ENCODE measurements at regions not wholly inside any gene's neighbourhood (a gene's known extent, or its start where the extent isn't known, plus 50 kb on each side); places are given as distances from the start of the nearest gene placed in this dataset.
"Not testable (repeated sequence)": the region's sequence is repeated elsewhere in the genome, so short reads cannot be mapped to it uniquely, and the experiment has no call there.

DNA sequence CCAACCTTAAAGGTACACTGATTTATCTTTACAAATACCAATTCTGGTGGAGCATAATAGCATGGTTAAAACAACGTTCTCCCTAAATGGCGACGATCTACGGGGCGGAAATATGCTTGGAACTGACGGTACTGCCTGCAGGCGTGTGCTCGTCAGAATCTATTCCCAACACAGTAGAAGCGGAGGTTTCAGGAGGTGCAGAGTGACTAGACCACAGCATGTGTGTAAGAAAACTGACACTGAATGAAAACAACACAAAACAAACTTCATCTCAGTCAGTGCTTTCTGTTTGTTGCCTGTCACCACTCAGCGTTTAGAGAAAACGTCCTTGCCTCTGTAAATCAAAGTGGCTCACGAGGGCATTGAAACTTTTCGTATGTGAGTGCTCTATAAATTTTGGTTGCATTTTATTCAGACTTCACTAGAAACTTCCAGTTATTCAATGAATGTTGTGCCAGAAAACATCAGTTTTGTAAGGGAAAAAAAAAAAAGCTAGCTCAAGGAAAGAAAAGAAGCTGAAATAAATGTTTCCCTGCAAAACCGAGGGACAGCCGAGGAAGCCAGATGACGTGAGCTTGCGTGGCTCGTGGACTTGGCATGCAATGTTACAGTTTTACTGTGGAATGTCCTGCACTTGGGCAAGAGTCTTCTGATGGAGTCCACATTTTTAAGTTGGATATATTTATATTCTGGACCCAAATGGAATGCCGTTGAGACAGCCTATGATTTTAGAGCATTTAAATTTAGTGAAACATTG lies 210.4 kb downstream of the LAT start:
- not testable (repeated sequence) for DNase-seq

DNA sequence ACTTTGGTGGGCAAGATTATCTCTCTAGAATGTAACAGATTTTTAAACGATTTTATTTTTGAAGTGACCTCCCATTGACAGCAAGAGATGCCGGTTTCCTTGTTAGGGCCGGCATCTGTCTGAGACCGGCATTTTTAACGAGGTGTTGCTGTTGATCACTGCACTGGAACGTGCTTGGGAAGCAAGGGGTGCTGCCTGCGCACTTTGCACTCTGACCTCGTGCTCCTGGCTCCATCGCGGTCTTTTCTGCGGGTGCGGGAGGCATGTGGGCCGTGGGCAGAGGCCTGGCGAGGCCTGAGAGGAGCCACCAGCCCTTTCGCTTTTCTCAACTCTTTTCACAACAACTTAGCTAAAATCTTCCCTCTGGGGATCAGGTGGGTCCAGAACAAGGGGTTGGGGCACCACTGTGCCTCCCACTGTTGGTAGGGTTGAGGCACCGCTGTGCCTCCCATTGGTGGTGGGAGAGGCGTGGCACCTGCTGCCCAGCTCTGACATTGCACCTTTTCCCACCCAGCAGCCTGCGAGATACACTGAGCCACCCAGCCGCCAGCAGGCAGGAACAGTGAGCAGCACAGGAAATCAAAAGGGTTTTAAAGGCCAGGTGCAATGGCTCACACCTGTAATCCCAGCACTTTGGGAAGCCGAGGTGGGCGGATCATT lies 209.5 kb downstream of the LAT start:
- DNase-seq: not testable (repeated sequence)

DNA sequence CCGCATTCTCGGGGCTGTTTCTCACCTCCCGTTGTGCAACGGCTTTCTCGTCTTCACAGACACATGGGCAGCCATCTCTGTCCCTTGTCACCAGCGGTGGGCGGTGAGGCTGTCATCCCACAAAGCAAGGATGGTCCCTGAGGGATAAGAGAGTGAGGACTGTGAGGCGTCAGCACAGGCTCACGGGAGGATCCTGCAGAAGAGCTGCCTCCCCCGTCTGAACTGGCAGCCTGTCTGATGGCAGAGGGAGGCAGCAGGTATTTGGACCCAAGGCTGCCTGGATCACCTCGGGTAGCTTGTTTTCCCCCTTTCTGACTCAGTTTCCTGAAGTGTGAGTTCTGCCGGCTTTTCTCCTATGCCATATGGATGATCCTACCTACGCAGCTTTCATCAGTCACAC lies 208.8 kb downstream of the LAT start:
- not testable (repeated sequence) for DNase-seq

DNA sequence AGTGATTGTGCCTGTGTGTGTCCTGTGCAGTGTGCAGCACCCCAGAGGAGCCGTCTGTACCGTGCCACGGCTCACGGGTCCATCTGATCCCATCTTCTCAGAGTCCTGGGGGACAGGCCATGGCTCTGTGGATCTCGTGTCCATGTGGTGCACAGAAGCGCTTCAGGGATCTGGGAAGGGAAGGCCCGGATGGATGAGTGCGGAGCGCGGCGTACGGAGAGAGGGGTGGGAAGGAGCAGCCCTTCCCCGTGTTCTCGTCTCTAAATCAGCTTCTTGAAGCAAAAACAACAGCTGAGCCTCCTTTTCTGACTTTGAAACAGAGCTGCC lies 208.4 kb downstream of the LAT start:
- not testable (repeated sequence) for DNase-seq

DNA sequence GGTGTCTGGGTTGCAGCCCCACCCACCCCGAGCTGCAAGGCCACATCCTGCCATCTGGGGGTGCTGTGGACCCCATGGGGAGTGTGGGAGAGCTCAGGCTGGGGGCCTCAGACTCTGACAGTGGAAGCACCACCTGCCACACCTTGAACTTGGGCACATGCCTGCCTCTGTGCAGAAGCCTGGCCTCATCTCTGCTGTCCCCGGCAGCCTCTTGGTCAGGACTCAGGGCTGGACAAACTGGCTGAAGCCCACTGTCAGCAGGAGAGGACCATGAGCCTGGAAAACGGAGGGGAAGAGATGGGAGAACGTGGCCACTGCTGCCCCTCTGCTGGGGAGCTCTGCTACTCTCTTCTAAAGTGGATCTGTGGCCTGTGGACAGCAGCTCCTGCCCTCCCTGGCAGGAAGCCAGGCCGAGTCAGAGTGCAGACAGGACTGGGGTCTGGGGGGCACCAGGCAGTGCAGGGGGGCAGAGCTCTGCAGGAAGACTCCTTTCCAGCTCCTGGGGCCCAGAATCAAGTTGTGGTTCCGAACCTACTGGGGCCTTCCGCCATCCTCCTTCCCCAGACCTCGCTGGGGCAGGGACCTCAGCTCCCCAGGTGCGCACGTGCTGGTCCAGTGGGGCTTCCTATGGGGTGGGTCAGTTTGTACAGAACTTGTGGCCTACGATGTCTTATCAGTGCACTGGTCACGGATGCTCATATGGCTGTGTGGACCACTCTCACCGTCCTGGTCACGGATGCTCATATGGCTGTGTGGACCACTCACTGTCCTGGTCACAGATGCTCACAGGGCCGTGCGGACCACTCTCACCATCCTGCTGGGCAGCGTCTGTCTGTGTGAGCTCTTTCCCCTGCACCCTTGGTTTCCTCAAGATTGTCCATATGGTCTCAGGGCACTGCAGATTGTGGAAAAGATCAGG lies 207.7 kb downstream of the LAT start:
- DNase-seq: no peak

DNA sequence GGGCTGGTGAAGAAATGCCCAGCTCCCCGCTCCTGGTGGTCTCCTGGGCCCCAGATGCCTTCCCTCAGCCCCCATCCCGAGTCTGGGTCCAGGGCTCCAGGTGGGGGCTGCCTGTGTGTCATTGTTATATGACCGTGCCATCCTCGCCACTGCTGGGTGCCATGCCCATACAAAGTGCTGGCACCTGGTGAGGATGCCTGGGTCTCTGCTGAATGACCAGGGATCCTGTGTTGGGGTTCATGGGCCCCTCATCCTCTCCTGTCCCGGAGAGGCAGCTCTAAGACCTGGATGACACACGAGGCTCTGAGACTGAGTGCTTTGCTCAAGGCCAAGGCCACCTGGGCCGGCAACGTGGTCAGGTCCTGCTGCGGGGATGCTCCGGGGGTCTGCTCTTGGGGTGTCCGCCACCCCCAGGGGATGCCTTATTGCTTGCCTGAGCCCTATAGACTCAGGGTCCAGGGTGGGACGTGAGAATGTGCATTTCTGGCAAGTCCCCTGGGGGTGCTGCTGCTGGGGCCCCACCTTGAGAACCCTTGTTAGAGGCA lies 206.9 kb downstream of the LAT start:
- not testable (repeated sequence) for DNase-seq

DNA sequence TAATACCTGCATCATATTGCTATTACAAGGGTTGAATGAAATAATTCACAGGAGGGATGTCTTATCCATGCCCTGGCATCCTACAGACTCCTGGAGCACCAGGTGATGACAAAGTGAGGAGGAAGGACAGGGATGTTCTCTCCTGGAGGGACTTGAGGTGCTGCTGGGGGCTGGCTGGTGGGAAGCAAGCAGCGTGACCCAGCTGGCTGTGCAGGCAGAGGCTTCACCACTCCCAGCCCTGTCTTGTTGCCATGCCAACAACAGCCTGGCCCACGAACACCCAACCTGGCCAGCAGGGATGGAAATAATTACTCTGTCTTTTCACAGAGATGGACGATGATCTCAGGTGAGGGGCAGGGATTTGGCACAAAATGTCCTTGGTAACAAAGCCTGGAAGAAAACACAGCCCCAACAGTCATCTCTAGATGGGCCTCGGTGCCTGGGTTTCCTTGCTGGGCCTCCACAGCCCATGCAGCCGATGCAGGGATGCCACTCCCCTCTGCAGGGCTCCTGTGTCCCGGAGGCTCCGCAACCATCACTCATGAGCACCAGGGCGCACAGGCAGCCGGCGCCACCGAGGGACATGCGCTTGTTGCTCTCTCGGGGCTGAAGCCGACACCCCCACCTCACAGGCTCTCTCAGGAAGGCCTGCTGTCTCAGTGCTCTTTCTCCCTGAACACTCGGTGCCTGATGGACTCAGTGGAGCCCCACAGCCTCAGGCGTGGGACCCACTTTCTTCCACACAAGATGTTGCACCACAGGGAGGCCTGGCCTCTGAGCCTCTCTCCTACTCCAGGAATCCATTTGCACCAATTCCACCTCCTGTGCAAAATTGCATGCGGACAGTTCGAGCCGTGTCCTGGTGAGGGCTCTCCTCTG lies 205.9 kb downstream of the LAT start:
- DNase-seq: not testable (repeated sequence)

DNA sequence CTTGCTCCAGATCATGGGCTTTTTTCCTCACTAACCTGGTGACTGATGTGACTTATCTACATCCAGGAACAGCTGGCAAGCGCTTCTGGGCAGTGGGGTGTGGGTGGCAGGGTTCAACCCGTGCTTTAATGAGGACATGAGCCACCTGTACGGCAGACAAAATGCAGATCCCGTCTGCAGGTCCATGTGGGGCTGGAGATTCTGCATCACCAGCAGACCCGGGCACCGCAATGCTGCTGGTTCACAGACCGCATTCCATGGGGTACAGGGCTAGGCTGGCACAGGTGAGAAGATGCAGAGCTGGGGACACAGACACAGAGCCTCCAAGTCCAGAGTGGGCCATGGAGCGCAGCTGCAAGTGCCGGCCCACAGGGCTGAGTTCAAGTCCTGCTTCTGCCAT lies 204.0 kb downstream of the LAT start:
- DNase-seq: not testable (repeated sequence)

DNA sequence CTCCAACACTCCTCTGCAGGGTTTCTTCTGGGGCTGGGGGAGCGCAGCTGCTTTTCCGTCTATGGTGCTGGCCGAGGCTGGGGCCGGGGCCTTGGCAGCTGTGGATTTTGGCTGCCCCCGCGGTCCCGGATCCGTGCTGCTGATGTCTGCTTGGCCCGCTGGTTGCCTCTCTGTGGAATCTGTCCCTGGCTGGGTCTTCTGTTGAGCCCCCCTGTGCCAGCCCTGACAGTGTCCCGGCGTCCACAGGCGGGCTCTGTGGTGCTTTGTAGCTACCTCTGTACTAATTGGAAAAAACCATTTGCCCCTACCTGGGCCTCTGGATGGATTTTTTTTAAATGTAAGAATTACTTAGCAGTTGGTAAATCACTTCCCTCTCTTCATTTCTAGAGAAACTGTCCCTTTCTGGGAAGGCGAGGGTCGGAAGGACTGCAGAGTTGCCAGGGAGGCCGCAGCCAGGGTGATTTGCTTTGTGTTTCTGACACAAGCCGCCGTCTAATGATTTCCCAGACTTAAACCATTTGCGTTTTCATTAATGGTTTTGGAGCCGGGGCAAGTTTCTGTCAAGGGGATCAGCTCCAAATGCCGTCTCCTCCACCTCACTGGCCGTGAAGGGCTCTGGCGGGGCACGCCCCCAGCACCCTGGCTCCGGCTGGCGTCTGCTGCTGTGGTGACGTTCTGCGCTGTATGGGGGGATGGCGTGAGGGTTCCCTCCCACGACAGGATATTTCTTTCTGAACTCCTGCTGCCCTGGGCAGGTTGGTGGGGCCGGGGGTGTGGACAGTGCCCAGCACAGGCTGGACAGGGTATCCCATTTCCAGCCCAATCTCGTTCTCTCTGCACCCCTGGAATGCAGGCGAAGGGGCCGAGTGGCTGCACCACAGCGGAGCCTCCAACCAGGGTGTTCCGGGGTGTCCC lies 201.7 kb downstream of the LAT start:
- DNase-seq: not testable (repeated sequence)

DNA sequence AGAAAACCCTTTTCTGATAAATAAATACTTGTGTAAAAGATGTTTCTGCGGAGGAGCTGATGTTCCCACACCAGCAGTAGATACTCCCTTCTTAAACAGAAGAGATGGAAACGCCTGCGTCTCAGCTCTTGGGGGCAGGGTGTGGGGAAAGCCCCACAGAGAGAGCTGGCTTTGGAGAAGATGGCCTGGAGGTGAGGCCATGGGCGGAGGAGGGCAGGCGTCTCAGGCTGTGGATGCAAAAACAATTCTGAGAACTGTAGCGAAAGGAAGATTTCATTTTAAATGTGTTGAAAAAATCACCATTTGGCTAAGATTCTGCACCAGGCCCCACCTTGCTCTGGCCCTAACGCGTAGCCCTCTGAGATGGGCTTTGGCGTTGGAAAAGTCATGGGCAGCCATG lies 201.0 kb downstream of the LAT start:
- DNase-seq: not testable (repeated sequence)

DNA sequence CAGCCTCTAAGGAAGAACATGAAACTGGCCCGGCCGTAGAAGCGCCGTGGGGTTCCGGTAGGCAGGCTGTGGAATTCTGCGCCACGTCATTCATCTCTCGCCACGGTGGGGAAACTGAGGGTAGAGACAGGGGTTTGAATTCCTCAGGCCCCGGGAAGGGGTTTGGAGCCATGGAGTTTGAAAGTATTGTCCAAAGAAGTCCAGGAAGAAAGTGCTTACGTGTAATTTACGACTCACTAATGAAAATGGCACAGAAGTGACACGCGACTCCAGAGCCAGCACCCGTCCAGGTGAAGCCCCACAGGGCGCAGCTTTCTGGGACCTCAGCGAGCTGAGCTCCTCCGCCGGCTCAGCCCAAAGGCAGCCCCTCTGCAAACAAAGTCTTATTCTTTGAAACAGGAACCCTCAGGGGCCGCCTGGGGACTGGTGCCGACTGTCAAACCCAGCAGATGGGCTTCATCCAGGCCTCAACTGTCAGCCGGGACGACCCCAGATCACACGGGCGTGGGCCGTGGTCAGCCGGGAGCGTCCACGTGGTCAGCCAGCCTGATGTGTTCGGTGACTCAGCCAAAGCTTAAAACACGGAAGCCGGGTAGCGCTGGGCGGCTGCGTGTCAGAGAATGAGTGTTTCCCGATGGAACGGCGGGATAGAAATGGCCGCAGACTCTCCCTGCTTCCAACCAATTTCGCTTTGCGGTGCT lies 200.0 kb downstream of the LAT start:
- peak; percentile 61 to 75 for DNase-seq

DNA sequence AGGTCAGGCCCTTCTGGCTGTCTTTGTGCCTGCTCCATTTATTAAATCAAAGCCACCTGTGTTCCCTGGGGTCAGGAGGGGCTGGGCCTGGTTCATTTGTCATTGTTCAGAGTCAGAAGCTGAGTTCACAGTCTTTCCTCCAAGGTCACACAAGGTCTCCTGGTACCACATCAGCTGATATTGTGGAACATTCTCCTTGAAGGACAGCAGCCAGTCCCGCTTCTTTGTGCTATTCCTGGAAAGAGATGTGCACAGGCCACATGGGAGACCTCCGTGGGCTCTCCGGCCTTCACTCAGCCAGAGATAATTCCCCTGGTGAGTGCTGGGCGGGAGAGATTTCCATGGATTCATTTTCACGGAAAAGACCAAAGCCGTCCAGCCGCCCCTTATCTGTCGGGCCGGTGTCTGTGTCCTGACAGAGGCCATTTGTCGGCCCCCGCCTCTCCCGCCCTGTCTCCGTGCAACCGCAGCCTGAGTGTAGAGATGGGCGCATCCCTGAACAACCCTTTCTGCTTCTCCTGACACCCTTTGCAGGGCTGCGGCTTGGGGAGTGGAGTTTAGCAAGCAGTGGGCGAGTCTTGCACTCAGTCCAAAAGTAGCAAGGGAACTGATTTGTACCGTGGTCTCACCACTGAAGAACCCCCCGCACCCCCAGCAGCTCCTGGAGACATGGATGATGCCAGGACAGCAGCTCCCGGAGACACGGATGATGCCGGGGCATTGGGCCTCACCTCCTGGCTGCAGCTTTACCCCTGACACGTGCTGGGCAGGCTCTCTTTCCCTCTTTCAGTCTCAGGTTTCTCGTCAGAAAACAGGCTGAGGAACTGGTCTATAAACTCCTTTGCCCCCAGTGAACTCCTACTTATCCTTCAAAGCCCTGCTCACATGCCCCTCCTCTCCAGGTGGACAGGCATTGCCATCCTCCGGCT lies 198.4 kb downstream of the LAT start:
- DNase-seq: not testable (repeated sequence)

DNA sequence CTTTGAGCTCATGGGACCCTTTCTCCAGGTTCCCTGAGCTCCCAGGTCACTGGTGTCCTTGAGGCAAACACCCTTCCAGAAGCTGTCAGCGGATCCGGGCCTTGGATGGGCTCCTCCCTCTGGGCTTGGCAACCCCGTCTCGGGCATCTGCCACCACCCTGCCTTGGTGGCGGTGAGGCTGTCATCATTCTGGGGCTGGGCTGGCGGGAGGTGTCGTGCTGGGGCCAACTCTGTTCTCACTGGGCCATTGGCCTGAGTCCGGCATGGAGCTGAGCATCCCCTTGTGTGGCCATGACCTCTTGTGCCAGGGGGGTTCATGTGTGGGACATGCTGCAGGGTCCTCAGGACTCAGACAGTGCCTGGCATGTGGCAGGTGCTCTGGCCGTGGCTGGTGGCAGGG lies 197.6 kb downstream of the LAT start:
- DNase-seq: no peak

DNA sequence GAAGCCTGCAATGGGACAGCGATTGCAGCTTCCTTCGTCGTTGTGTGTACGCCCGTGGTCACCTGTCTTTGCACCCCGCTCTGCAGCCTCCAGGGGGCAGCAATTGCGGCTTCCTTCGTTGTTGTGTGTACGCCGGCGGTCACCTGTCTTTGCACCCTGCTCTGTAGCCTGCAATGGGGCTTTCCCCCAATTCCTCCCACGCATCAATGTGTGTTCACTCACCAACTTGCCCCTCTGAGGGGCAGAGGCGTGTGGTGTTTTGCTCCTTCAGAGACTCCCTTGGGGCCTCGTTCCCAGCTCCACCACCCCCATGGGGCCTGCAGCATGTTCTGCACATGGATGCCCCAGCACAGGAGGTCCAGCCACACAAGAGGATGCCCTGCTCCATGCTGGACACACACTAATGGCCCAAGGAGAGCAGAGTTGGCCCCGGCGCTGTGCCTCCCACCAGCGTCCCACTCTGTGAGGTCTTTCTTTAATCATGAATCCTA lies 197.1 kb downstream of the LAT start:
- not testable (repeated sequence) for DNase-seq

DNA sequence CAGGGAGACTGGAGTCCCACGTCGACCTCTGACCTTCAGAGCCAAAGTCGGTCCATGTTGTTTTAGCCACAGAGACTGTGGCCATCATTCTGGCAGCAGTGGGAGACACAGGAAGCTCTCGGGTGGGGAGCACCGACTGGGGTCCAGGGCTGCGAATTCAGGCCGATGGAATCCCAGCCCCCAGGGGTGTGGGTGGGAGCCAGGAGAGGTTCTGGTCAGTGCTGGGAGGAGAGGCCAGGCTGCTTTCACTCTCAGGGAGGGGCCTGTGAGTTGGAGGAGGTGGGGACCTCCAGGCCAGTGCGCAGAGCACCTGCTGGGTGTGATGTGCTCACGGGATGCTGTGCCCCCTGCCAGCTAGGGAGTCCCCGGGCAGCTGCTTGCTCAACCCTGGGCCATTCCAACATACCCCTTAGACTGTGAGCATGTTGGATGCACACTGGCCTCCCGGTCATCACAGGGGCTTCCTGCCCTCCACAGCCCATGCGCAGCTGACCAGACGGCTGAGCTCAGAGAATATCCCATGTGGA lies 196.5 kb downstream of the LAT start:
- DNase-seq: not testable (repeated sequence)

DNA sequence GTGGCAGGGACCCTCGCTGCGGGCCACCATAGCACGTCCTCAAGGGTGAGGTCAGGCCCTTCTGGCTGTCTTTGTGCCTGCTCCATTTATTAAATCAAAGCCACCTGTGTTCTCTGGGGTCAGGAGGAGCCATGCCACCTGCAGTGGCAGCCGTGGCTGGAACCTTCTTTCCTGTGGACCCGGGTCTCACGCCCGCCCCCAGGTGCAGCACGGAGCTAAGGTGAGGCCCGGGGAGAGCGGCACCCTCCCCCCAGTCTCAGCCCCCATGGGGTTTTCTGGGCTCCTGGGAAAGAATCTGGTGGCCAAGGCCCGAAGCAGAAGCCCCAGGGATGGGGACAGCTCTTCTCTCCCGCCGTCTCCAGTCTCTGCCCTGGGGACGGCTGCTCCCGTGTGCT lies 195.4 kb downstream of the LAT start:
- DNase-seq: not testable (repeated sequence)

DNA sequence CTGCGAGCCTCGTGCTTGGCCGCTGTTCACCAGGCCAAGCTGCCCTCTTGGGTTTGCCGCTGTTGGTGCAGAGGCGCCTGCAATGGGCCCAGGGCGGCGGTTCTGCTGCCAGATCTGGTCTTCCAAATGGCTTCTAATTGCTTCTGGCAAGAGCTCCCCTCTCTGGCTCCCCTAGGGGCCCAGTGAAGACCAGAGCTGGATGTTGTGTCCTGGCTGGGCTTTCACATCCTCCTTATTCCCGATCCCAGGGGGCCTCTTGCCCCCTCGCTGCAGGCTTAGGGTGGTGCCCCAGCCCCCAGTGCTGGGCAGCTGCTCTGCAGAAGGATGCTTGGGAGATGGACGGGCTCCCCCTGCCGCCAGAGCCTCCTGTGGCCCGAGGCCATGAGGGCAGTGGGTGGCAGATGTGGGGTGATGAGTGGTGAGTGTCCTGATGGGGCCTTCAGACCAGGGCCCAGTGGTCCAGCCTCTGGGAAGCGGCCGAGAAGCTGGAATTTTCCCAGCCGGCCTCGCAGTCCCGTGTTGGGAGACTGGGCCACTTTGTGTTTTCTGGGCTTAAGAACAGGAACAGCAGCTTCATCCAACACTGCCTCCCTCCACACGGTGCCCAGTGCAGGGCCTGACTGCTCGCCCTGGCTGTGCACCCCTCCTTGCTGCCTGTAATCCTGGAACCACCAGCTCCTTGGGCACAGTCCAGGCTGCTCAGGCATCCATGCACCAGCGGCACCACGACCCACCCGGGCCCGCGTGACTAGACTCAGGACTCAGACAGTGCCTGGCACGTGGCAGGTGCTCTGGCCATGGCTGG lies 194.8 kb downstream of the LAT start:
- DNase-seq: not testable (repeated sequence)
